ENCODE measurements at regions not wholly inside any gene's neighbourhood (a gene's known extent, or its start where the extent isn't known, plus 50 kb on each side); places are given as distances from the start of the nearest gene placed in this dataset.

GRCh38 chr19:28655054-28655453, 557.9 kb downstream of the UQCRFS1 start:
- no peak for TF ChIP-seq POLR2A (IDR thresholded peaks at IDR 0.05; ENCODE audit: low read depth, low read length)
- TF ChIP-seq IKZF2 (IDR thresholded peaks at IDR 0.05), result no peak
- no peak for TF ChIP-seq ATF2 (IDR thresholded peaks at IDR 0.05; ENCODE audit: low read length)
